GM18909 (cell line): ENCODE measurements at regions not wholly inside any gene's neighbourhood (a gene's known extent, or its start where the extent isn't known, plus 50 kb on each side); places are given as distances from the start of the nearest gene placed in this dataset.

Source experiments
- ATAC-seq: cut with Tn5 transposase; IDR thresholded peaks from one replicate; pipeline ENCODE4 v1.9.1; 2021; ENCODE audit warnings: mild to moderate bottlenecking; ENCODE audit not compliant: unreplicated experiment, poor library complexity

GRCh38 chr20:17003170-17003870 is 223.5 kb upstream of the PCSK2 start:
- no peak for ATAC-seq

- no peak for ATAC-seq
These were observed 216.7 kb upstream of the PCSK2 start for GRCh38 chr20:17010181-17010580.

DNA sequence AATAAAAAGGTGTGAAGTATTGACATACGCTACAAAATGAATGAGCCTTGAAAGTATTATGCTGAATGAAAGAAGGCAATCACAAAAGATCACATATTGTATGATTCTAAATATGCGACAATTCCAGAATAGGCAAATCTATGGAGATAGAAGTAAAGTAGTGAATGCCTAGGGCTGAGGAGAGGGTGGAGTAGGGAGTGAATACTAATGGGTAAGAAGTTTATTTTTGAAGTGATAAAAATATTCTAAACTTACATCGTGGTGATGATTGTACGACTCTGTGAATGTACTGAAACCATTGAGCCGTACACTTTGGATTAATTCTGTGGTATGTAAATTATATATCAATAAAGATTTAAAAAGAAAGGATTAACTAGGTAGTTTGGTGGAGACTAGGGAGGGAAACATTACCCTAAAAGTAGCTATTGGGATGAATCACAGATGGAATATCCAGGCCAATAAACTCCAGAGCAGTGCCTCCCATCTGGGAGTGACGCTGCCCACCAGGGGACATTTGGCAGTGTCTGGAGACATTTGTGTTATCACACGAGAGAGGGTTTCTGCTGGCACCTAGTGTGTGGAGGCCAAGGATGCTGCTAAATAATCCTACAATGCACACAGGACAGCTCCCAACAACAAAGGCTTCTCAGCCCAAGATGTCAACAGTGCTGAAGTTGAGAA is 214.2 kb upstream of the PCSK2 start:
- ATAC-seq = no peak

DNA sequence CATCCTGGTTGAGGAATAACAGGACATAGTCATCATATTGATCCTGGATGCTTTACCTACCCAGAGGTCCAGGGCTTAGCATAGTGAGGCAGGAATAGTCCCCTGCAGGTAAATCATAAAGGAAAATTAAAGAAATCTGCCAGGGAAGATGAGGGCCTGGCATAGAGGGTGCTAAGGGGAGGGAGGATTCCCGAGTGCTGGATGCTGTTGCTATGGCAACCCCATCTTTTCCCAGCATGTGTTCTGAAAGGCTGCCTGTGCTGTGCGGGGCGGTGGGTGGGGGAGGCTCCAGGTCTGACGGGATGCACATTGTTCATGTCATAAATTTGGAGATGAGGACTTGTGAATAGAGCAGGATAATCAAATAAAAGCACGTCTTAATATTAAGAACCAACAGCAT is 212.6 kb upstream of the PCSK2 start:
- no peak for ATAC-seq

GRCh38 chr20:17014756-17015366 is 212.0 kb upstream of the PCSK2 start:
- no peak for ATAC-seq

DNA sequence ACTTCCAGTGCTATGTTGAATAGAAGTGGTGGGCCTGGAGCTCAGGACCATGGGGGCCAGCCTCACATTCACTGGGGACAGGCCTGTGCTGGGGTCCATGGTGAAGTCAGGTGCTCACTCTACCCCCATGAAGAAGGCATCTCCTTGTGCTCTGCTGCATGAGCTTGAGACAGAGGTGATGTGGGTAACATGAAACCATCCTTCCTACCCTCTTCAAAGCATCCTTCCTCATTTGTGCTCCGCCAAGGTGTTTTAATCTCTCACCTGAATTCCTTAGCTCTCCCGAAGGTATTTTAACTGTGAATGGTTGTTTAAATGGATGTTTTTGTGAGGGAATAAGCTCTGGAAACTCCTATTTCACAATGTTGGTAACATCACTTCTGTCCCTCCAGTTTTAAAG is 209.6 kb upstream of the PCSK2 start:
- no peak for ATAC-seq

DNA sequence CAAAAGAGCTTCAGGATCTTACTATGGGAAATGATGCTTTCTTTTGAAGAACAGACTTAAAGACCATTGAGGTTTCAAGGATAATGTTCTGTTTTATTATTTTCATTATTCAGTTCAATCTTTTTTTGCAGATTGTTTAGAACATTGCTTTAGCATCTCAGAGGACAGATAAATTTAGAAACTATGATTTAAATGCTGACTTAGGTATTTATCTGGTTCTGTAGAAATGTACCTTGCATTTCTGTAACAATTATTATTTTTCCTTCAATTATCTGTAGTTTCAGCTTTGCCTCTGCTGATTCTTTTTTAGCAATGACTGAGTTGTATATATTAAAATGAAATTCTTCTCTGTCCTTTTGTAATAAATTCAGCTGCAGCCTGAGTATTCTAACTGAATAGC is 205.4 kb upstream of the PCSK2 start:
- ATAC-seq = no peak

GRCh38 chr20:17023036-17023435 is 203.8 kb upstream of the PCSK2 start:
- ATAC-seq = no peak

DNA sequence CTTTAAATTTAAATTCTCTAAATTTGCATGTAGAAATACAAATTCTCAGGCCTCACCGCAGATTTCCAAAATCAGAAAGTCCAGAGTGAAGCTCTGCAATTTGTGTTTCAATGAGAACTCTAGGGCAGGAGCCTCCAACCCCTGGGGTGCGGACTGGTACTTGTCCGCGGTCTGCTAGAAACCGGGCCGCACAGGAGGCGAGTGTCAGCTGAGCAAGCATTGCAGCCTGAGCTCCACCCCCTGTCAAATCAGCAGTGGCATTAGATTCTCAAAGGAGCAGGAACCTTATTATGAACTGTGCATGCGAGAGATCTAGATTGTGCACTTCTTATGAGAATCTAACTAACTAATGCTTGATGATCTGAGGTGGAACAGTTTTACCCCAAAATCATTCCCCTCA is 203.0 kb upstream of the PCSK2 start:
- ATAC-seq = no peak

DNA sequence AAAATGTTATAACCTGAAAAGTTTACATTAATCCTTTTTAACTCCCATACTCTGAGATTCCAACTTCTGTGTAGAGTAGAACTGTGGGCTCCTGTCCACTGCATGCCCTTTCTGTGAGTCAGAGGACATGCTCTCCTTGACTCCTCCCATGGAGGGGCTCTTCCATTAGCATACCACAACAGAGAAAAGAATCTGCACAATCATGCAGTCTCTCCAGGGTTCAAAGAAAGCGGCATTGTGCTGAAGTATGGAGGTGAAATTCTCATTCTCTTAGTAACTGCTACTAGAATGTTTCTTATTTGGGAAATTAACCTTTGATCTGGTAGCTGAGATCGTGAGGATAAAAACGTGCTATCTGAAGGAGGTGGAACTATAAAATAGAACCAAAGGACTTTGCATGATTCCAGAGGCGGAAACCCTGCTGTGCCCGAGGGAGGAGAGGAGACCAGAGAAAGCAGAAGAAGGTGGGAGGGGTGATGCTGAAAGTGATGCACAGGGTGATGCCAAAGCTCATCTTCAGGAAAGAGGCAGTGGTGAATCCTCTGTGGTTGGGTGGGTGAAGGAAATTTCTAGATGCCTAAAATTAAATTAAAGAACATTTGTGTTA is 202.2 kb upstream of the PCSK2 start:
- ATAC-seq = no peak

DNA sequence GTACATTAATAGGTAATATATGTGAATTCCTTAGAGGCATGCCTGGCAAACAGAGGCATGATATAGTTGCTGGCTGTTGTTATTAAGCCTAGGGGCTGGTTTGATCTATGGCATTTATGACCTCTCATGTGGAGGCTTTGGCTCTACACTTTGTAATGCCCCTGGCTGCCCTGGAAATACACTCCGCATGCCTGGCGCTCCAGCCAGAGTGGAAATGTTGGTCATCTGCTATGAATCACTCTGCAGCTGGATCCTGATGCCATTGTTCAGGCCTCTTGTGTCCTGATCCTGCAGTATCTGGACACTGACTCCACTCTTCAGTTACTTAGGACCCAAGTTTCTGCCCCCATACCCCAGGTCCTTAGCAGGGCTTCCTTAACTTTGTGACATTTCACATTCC is 200.5 kb upstream of the PCSK2 start:
- ATAC-seq = no peak

- ATAC-seq = no peak
These were observed 197.1 kb upstream of the PCSK2 start for GRCh38 chr20:17029698-17030097.

DNA sequence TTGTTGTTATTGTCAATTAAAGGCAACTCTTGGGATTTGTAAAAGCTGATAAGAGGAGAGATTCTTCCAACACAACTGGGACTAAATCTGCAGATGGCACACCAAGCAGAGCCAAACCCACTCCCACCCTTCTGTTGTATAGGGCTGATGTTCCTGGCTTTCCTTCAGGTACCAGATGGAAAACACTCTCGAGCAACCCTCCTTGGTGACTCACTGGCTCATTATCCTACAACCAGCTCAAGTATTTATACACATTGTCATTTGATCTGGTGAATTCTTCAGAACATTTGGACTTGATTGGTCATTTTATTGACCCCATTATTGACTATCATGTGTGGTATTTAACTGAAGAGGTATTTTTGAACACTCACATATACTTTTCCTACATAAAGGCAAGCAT is 190.3 kb upstream of the PCSK2 start:
- ATAC-seq = no peak

GRCh38 chr20:17042122-17042521 is 184.7 kb upstream of the PCSK2 start:
- ATAC-seq = no peak

DNA sequence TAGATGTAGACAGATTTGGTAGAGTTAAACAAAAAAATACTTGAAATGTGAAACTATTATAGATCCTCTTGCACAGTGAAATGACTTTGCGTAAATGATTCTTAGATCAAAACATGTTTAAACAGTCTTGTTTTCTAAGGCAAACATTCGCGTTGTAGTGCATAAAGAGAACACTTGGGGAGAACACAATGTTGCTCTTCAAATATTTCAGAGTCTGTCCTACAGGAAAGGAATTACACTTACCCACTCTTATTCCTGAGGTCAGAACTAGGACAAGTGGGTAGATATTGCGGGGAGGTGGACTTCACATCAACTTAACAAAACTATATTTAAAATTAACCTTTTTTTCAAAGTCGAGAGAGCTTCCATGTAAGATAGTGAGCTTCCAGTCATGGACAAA is 183.5 kb upstream of the PCSK2 start:
- ATAC-seq = no peak

DNA sequence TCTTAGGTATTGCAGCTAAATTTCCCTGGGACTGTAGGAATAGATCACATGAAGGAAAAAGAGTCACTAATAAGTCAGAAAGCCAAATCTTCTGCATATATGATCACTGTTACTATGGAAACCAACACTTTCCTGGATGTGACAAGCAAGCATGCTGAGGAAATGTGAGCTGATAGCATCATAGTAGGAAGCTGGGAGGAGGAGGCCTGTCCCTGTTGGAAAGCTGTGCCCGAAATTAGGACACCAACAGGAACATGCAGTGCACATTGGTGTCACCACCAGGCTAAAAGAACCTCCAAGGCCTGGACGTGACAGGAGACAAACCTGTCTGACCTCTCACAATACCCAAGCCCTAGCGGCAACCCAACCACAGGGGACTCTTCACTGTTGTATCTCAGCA is 181.9 kb upstream of the PCSK2 start:
- ATAC-seq = no peak

GRCh38 chr20:17059465-17059864 is 167.4 kb upstream of the PCSK2 start:
- no peak for ATAC-seq

DNA sequence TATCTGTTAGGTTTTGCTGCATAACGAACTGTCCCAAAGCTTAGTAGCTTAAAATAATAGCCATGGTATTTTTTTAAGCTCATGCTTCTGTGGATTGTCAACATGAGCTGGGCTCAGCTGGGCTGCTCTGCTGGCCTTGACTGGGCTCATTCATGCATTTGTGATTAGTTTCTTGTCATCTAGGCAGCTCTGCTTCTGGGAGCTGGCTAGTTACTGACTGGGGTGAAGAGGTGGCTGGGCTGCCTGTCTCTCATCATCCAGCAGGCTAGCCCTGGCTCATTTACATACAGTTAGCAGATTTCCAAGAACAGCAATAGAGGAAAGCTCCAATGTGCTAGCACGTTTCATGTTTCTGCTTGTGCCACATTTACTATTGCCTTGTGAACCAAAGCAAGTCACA is 165.1 kb upstream of the PCSK2 start:
- no peak for ATAC-seq

DNA sequence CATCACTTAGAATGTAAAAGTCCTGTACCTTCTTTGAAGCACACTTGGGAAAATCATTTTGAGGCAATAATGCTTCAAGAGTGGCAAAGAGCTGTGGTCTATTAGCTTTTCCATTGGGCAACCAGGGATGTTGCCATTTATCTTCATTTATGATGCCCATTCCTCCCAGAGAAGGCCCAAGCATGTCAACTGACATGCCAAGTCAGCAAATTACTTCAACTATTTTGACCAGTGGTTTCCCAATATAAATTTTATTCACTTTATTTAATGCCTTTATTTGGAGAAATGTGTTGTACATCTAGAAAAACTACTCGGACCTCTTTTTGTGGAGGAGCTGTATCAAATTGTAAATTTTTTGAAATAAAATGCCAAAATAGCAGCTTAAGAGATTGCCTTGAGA is 164.1 kb upstream of the PCSK2 start:
- ATAC-seq = no peak

DNA sequence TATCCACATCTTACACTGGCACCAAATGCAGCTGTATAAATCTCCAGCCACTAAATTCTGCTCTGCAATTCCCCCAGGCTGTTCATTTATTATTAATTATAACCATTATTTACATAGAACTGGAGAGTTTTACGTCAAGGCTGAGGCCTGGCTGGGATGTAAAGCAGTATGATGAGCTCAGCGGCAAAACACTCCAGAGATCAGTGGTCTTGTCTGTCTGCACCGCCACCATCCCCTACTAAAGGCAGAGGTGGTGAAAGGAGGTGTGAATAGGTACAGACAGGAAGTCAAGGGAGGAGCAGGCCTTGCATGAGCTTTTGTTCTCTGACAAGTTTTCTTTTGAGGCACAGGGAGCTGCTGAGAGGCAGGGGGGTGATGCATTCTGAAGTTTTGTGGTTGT is 159.9 kb upstream of the PCSK2 start:
- ATAC-seq = no peak

DNA sequence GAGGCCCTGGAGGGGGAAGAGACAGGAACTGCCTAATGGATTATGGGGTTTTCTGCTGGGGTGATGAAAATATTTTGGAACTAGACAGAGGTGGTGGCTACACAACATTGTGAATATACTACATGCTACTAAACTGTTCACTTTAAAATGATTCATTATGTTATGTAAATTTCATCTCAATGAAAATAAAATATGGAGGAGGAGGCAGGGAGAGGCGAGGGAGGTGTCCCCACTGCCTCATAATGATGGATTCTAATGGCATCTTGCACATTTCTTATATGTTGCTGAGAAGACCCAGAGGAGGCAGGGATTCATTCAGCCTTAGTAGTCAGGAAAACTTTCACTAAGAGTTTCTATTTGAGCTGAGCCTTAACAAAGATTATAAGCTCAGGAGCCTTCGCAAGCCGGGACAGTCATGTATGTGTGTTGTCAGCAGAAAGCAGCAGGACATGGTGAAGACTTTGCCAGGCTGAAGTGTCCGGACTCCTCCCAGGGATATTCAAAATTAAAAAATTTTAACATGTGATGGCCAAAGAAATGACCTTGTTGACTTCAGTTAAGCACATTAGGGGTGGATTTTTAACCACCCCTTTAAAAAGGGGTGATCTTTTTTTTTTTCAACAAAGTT is 158.6 kb upstream of the PCSK2 start:
- no peak for ATAC-seq
